ENCODE measurements at regions not wholly inside any gene's neighbourhood (a gene's known extent, or its start where the extent isn't known, plus 50 kb on each side); places are given as distances from the start of the nearest gene placed in this dataset.

DNA sequence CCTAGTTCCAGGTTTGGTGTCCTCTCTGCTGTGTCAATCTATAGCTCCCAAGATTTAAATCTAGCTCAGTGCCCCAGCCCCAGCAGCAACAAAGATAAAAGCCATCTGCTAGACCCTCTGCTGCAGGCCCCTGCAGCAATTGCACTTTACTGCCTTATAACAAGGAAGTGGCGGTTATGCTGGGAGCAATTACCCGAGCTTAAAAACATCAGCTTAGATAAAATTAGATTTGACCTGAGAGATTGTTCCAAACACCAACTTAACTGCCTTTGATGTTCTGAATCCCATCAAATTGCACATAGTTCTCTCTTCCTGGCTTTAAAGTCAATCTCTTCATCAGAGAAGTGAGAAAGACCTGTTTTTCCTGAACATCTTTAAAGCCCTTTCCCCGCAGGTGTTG, 62.4 kb upstream of the SHISA6 start:
- FAIRE-seq = no peak
- 40% methylated on average over 3 of the region's 3 CpGs for WGBS (ENCODE audit: insufficient coverage, insufficient replicate concordance, low lambda C conversion rate, missing lambda C conversion rate)
- intact Hi-C loops (cut with micrococcal nuclease; ENCODE audit: unreplicated experiment) = no loop called here
- no peak overlapping the region for H2AFZ ChIP-seq (ENCODE audit: control insufficient read depth, low read depth, low read length)
- no peak overlapping the region for H3K4me3 ChIP-seq
- no peaks in the 10 kb centered on the region for H3K27me3 ChIP-seq (replicated peaks in 1 of 2; ENCODE audit: control insufficient read depth in 2 of 2, insufficient read depth in 2 of 2, low read length in 1 of 2)
- no peak overlapping the region for H3K9ac ChIP-seq (ENCODE audit: control insufficient read depth, insufficient read depth, low read length)
- H3K79me2 ChIP-seq (ENCODE audit: control insufficient read depth, insufficient read depth, low read length) = no peaks in the 10 kb centered on the region
- no peaks in the 10 kb centered on the region for H3K4me1 ChIP-seq (ENCODE audit: control insufficient read depth, insufficient read depth, low read length)
- SMC1A ChIA-PET (ENCODE audit: uncharacterized antibody, unreplicated experiment) = no interaction called here
- H3K4me2 ChIP-seq (ENCODE audit: control insufficient read depth, insufficient read depth) = no peak overlapping the region
- no peak for DNase-seq (ENCODE audit: low read depth, low spot score)
- CTCF ChIA-PET = no interaction called here
- no TSS peak for BruUV-seq (replicated peaks)
- no peak for ATAC-seq
- RAD21 ChIA-PET (ENCODE audit: unreplicated experiment) = no interaction called here
- no peaks in the 10 kb centered on the region for H3K9me3 ChIP-seq (replicated peaks; ENCODE audit: control insufficient read depth, insufficient read depth, low read length)
- in situ Hi-C loops (cut with MboI) = no loop called here
- no peak overlapping the region for H3K27ac ChIP-seq (ENCODE audit: control insufficient read depth, insufficient read depth)
- no peaks in the 10 kb centered on the region for H4K20me1 ChIP-seq (ENCODE audit: control insufficient read depth, insufficient read depth)
- POLR2A ChIA-PET = no interaction called here
- H3K36me3 ChIP-seq (ENCODE audit: control insufficient read depth in 2 of 2, insufficient read depth in 2 of 2, low read length in 1 of 2) = no peaks in the 10 kb centered on the region
- TF ChIP-seq MYB (IDR thresholded peaks at IDR 0.05; ENCODE audit: borderline replicate concordance, low read depth, low read length) (no peak), ZBTB4 (CRISPR knock-in tag; IDR thresholded peaks at IDR 0.05) (no peak), SIX5 (IDR thresholded peaks at IDR 0.05; ENCODE audit: low read depth, low read length, severe bottlenecking) (no peak), CBX5 (IDR thresholded peaks at IDR 0.05; ENCODE audit: low read depth) (no peak), KDM1A (IDR thresholded peaks at IDR 0.05; ENCODE audit: borderline replicate concordance) (no peak), JUND (IDR thresholded peaks at IDR 0.05; ENCODE audit: low read depth, low read length) (no peak), KLF5 (IDR thresholded peaks at IDR 0.05; ENCODE audit: partially characterized antibody) (no peak), NR2C2 (IDR thresholded peaks at IDR 0.05; ENCODE audit: borderline replicate concordance, control insufficient read depth, insufficient read length, low read depth) (no peak), DPF2 (IDR thresholded peaks at IDR 0.05) (no peak), RBBP5 (conservative IDR thresholded peaks at IDR 0.05) (no peak), TCF3 (IDR thresholded peaks at IDR 0.05; ENCODE audit: borderline replicate concordance, insufficient read depth, low read depth, low read length) (no peak), ZNF24 (IDR thresholded peaks at IDR 0.05) (no peak), CBX3 (IDR thresholded peaks at IDR 0.05; ENCODE audit: borderline replicate concordance, low read depth) (no peak), PML (IDR thresholded peaks at IDR 0.05; ENCODE audit: low read length) (no peak), POLR2A (IDR thresholded peaks at IDR 0.05; ENCODE audit: low read depth, low read length) (no peak), PBX3 (IDR thresholded peaks at IDR 0.05; ENCODE audit: insufficient replicate concordance, low read depth, low read length) (no peak), FOXM1 (IDR thresholded peaks at IDR 0.05; ENCODE audit: low read depth, low read length) (no peak)
- TF ChIP-seq, protein P1, sequence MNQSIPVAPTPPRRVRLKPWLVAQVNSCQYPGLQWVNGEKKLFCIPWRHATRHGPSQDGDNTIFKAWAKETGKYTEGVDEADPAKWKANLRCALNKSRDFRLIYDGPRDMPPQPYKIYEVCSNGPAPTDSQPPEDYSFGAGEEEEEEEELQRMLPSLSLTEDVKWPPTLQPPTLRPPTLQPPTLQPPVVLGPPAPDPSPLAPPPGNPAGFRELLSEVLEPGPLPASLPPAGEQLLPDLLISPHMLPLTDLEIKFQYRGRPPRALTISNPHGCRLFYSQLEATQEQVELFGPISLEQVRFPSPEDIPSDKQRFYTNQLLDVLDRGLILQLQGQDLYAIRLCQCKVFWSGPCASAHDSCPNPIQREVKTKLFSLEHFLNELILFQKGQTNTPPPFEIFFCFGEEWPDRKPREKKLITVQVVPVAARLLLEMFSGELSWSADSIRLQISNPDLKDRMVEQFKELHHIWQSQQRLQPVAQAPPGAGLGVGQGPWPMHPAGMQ (IDR thresholded peaks at IDR 0.05; ENCODE audit: borderline replicate concordance) = no peak
- TF ChIP-seq, protein P2, sequence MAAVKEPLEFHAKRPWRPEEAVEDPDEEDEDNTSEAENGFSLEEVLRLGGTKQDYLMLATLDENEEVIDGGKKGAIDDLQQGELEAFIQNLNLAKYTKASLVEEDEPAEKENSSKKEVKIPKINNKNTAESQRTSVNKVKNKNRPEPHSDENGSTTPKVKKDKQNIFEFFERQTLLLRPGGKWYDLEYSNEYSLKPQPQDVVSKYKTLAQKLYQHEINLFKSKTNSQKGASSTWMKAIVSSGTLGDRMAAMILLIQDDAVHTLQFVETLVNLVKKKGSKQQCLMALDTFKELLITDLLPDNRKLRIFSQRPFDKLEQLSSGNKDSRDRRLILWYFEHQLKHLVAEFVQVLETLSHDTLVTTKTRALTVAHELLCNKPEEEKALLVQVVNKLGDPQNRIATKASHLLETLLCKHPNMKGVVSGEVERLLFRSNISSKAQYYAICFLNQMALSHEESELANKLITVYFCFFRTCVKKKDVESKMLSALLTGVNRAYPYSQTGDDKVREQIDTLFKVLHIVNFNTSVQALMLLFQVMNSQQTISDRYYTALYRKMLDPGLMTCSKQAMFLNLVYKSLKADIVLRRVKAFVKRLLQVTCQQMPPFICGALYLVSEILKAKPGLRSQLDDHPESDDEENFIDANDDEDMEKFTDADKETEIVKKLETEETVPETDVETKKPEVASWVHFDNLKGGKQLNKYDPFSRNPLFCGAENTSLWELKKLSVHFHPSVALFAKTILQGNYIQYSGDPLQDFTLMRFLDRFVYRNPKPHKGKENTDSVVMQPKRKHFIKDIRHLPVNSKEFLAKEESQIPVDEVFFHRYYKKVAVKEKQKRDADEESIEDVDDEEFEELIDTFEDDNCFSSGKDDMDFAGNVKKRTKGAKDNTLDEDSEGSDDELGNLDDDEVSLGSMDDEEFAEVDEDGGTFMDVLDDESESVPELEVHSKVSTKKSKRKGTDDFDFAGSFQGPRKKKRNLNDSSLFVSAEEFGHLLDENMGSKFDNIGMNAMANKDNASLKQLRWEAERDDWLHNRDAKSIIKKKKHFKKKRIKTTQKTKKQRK (IDR thresholded peaks at IDR 0.05; ENCODE audit: low read depth, low read length) = no peak
